CD4-positive, alpha-beta T cell treated with Interleukin-1 beta for 1 hour (primary cell): ENCODE measurements at regions not wholly inside any gene's neighbourhood (a gene's known extent, or its start where the extent isn't known, plus 50 kb on each side); places are given as distances from the start of the nearest gene placed in this dataset.
"Not testable (repeated sequence)": the region's sequence is repeated elsewhere in the genome, so short reads cannot be mapped to it uniquely, and the experiment has no call there.

ENCODE experiments used
- DNase-seq, 2 donors: peaks; one replicate each; pipeline ENCODE4 v3.0.0-alpha.2; 2020 to 2022

GRCh38 chr14:104389326-104390220 lies 190.0 kb upstream of the C14orf180 start:
- peak; percentile 44 to 56 for DNase-seq

DNA sequence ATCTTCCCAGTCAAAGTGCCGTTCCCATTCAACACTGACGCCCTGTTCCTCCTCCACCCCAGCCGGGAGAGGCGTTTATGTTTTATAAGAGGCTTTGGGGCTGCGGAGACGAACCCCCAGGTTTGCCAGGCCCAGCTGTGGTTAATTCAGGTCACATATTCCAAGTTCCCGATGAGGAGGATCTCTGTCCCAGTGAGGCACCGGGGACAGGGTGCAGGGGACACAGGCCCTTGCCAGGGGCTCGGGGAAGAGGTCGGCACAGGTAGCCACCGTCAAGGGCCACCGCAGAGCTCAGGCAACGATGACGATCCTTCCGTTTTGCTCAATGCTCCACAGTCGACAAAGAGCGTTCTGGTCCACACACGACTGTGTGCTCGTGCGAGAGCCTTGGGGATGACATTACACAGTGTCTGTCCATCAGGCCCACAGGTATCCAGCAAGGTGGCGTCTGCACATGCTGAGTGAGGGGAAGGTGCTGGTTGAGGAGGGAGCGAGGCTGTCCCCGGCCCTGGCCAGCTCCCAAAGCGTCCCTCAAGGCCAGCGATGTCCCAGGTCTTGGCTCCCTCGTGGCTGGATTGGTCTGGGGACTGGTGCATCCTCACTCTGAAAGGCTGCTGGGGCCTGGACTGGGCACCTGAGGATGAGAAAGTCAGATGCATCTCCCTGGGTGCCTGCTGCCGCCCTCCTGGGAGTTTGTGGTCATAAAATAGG lies 189.2 kb upstream of the C14orf180 start:
- DNase-seq = no peak

GRCh38 chr14:104390941-104391901 lies 188.3 kb upstream of the C14orf180 start:
- DNase-seq = no peak

DNA sequence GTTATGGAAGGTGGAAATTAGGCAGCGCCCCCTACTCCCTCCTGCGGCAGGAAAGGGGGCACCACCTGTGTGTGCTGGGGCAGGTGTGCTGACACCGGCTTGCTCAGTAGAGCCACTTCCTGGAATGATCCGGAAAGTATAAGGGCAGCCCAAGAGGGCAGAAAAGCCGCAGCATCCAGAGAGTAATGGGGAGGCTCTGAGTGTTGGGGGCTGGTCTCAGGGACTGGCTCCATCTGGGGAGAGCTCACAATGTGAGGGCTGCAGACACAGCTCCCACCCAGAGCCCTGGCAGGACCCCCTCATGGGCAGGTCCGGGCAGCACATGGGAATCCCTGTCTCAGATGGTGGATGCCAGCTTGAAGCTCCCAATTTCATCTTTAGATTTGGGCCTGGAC lies 187.6 kb upstream of the C14orf180 start:
- DNase-seq = peak in 1 of 2 donors; percentile 14

- no peak for DNase-seq
Observed at GRCh38 chr14:104392396-104393198, 187.0 kb upstream of the C14orf180 start.

- no peak for DNase-seq
Observed at GRCh38 chr14:104393199-104393897, 186.2 kb upstream of the C14orf180 start.

DNA sequence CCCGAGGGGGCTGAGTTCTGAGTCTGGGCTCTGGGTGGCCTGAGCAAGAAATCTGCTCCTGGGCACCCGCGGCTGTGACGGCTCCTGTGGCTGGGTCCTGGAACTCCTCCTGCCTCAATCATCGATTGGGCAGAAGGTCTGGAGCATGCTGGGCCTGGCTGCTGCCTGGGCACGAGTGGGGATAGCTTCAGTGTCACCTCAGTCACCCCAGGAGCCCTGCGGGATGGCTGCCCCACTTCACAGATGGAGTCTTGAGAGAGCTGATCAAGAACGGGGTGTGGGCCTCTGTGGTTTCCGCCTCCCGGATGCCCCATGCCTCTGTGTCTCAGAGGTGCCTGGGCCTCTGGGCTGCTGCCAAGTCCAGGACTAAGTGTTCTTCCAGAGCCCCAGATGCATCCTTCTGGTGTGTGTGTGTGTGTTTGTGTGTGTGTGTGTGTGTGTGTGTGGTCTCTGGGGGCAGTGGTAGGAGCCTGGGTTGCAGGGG lies 185.6 kb upstream of the C14orf180 start:
- DNase-seq = peak; percentile 77 to 78

DNA sequence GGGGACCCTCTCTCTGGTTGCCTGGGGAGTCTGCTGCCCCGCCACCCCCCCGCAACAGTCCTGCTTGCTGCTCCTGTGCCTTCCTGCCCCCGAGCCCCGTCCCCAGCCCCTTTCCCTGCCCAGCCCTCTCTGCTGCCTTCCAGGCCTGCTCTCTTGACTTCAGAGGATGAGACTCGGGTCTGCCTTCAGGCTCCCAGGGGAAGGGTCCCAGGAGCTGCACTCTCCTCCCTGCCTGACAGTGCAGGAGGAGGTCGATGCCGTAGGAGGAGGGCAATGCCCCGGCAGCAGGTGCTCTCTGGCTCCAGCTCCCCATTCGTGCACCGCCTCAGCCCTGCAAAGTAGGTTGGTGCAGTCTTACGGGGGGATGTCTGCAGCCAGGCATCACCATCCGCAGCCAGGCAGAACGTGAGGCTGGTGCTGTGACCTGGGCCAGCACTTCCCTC lies 185.1 kb upstream of the C14orf180 start:
- no peak for DNase-seq

GRCh38 chr14:104395276-104395675 lies 184.3 kb upstream of the C14orf180 start:
- DNase-seq = no peak

GRCh38 chr14:104395941-104396681 lies 183.5 kb upstream of the C14orf180 start:
- no peak for DNase-seq

DNA sequence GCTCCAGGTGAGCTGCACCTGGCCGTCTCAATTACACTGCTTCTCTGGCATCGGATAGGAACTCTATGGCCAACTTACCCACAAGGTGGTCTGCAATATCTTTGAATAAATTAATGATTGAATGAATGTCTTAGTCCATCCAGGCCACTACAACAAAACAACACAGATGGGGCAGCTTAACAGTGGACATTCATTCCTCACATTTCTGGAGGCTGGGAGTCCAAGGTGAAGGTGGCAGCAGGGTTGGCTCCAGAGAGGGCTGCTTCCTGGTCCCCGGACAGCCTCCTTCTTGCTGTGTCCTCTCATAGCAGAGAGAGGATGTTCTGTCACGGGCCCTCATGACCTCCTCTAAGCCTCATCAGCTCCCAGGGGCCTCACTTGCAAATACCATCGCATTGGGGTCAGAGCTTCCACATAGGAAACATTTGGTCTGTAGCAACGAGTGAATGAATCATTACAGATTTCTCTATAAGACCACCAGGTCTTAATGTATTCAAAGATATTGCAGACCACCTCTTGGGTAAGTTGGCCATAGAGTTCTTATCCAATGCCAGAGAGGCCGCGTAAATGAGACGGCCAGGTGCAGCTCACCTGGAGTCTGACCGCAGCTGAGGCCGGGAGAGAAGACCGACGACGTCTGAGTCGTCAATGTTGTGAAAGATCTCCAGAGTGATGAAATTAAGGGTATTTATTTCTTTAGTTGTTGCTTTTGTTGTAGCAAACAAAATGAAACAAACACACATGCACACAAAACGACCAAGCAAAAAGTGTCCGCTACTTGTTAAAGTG lies 182.7 kb upstream of the C14orf180 start:
- DNase-seq = no peak

DNA sequence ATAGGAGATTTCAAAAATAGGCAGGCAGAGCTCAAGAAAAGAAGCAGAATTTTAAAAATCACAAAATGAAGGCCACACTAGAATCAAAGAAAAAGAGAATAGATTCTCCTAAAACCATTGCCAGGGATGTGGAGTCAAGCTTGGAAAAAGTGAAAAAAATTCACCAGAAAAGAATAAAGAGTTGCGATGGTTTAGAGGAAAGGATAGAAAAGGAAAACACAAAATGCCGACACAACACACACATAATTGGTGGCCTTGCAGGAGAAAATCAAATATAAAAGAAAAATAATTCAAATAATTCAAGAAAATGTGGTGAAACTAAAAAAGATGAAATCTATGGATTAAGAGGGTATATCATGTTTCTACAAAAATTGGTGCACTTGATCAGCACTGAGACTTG lies 181.6 kb upstream of the C14orf180 start:
- no peak for DNase-seq

GRCh38 chr14:104398656-104399055 lies 180.9 kb upstream of the C14orf180 start:
- DNase-seq = no peak

GRCh38 chr14:104399432-104400155 lies 180.0 kb upstream of the C14orf180 start:
- peak in 1 of 2 donors; percentile 53 for DNase-seq

DNA sequence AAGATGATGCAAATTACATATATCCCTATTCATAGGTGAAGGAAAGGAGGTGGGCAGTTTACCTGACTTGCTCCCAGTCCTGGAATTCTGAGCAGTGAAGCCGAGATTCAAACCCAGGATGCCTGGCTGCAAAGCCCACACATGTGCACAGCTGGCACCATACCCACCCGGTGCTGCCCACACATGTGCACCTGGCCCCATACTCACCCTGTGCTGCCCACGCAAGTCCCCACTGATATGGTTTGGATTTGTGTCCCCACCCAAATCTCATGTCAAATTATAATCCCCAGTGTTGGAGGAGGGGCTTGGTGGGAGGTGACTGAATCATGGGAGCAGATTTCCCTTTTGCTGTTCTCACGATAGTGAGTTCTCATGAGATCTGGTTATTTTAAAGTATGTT lies 179.2 kb upstream of the C14orf180 start:
- DNase-seq = no peak

DNA sequence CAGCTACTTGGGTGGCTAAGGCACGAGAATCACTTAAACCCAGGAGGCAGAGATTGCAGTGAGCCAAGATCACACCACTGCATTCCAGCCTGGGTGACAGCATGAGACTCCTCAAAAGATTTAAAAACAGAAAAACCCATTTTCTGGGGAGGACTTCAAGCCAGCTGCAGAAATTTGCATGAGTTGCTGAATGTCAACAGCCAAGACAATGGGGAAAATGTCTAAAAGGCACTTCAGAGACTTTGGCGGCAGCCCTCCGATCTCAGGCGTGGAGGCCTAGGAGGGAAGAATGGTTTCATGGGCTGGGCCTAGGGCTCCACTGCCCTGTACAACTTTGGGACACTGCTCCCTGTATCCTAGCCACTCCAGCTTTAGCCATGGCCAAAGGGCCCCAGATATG lies 177.8 kb upstream of the C14orf180 start:
- DNase-seq = no peak

DNA sequence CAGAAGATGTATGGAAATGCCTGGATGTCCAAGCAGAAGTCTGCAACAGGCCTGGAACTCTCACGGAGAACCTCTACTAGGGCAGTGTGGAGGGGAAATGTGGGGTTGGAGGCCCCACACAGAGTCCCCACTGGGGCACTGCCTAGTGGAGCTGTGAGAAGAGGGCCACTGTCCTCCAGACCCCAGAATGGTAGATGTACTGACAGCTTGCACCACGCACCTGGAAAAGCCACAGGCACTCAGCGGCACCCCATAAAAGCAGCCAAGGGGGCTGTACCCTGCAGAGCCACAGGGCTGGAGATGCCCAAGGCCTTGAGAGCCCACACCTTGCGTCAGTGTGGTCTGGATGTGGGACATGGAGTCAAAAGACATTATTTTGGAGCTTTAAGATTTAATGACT lies 177.3 kb upstream of the C14orf180 start:
- DNase-seq = not testable (repeated sequence)

- DNase-seq = no peak
Observed at GRCh38 chr14:104403421-104404220, 175.9 kb upstream of the C14orf180 start.
